Fibroblast of gingiva (primary cell): ENCODE measurements at regions not wholly inside any gene's neighbourhood (a gene's known extent, or its start where the extent isn't known, plus 50 kb on each side); places are given as distances from the start of the nearest gene placed in this dataset.
"Not testable (repeated sequence)": the region's sequence is repeated elsewhere in the genome, so short reads cannot be mapped to it uniquely, and the experiment has no call there.

Experiments
- DNase-seq: peaks from one replicate; pipeline ENCODE4 v3.0.0-alpha.2; 2011; ENCODE audit warnings: low read depth

DNA sequence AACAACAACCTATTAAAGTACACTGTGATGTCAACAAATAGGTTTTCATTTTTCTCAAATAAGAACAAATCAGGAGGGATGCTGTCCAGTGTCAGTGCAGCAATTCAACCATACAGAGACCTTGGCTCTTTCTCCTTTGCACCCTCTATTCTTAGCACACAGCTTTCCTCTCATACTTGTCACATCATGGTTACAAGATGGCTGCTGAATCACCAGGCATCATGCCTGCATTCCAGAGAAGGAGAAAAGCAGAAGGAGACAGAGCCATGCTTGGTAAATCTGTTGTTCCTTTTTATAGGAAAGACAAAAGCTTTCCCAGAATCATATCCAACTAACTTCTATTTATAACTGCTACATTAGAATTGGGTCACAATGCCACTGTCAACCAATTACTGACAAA is 124.7 kb upstream of the VLDLR start:
- no peak for DNase-seq

DNA sequence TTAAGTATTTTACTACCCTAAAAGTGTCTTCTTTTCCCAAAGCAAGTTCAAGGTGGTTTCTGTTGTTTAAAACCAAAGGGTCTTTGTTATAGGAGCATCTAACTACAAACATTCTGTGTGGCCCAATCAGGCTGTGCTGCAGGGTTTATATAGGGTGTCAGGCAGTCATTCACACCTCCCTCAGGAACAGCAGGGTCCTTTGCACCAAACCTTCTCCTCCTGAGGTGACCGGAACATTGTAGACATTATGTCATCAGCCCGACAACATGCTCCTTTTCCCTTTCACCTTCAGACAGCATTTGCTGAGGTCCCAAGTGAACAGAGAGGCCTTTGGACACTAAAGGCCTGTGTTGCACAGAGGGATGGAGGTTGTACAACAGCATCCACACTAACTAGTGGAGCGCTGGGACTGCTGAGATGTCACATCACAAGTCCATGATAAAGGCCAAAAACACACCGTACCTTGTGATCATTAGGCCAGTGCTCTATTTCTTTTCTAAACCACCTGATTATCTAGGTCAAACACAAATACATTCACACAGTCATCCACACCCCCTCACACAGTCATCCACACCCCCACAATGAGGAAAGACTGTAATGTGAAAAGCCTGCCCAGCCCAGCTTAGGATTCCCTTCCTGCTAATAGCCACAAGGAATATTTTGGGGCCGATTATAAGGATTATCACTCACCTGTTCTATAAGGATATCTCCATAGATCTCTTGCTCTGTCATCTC is 123.8 kb upstream of the VLDLR start:
- no peak for DNase-seq

DNA sequence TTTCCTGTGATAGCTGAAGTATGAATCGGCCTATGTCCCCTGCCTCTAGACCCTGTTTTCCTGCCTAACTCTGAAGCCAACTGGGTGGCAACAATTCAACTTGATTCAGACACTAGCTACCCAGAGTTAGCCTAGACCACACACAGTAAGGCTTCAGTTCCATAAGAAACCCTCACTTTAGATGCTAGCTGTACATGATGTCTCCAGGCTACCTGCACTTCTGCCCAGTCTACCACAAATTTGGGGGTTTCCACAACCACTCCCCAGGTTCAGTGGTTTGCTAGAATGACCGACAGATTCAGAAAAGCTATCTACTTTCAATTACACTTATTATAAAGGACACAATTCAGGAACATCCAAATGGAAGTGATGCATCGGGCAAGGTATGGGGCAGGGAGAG is 119.4 kb upstream of the VLDLR start:
- no peak for DNase-seq

DNA sequence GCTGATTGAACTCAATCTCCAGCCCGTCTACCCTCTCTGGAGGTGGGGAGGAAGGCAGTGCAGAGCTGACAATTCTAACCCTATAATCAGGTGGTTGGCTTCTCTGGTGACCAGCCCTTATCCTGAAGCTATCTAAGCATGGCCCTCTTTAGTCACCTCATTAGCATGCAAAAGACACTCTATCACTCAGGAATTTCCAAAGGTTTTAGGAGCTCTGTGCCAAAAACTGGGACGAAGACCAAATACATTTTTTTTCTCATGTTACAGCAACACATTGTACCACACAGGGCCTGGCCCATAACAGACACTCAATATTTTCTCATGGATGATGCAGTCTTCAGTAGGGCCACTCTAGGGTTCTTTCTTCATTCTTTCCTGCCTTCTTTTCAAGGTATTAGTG is 118.8 kb upstream of the VLDLR start:
- DNase-seq: peak; percentile 20

DNA sequence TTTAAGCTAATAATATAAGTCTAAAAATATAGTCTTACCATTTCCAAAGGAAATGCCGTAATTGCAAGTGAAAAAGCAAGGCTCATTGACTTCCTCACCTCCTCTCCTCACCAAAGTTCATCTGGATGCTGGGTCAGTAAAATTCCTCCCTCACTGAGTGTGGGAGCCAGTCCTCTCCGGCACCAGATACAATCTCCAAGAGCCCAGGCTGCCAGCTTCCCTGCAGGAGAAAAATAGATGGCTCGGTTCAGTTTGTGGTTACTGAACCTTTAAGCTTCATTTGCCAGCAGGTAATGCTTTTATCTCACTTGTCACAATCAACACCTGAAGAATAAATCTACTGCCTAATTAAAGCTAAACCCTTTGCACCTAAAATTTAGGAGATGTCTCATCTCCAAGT is 115.3 kb upstream of the VLDLR start:
- DNase-seq: no peak

DNA sequence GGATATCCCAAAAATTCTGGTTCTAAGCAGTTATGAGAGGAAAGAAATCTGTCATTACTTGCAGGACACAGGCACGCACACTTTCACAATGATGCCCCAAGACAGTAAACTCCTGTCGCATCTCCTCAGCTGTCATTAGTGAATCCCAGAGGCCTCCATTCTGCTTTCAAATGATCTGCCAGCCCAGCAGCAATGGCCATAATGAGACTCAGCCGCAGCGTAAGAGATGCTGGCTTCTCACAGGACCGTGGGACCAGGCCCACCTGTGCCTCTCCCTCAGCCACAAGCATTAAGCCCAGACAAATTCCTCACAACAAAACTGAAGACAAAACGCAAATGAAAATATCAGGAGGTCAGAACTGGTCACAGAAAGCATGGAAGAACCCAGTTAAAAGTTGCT is 98.0 kb upstream of the VLDLR start:
- DNase-seq: no peak

DNA sequence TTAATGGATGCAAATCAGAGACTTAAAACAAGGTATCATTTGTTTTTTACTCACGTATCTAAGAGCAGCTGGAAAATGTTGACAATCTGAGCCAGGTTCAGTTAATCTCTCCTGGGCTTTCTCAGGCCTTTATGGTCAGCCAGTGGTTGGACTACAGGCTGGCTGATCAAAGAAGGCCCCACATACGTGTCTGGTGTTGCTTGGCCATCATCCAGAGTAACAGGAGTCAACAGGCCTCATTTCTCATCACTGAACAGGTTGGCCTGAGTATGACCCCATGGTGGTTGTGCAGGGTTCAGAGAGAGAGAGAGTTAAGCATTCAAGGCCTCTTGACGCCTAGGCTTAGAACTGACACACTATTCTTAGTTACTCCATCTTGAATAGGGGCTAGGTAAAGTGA is 97.0 kb upstream of the VLDLR start:
- DNase-seq: no peak

DNA sequence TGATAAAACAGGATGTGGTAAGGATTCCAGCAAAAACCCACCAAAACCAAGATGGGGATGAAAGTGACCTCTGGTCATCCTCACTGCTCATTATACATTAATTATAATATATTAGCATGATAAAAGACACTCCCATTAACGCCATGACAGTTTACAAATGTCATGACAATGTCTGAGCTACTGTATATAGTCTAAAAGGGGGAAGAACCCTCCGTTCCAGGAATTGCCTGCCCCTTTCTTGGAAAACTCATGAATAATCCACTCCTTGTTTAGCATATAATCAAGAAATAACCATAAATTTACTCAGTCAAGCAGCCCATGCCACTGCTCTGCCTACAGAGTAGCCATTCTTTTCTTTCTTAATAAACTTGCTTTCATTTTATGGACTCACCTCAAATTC is 96.4 kb upstream of the VLDLR start:
- DNase-seq: no peak

DNA sequence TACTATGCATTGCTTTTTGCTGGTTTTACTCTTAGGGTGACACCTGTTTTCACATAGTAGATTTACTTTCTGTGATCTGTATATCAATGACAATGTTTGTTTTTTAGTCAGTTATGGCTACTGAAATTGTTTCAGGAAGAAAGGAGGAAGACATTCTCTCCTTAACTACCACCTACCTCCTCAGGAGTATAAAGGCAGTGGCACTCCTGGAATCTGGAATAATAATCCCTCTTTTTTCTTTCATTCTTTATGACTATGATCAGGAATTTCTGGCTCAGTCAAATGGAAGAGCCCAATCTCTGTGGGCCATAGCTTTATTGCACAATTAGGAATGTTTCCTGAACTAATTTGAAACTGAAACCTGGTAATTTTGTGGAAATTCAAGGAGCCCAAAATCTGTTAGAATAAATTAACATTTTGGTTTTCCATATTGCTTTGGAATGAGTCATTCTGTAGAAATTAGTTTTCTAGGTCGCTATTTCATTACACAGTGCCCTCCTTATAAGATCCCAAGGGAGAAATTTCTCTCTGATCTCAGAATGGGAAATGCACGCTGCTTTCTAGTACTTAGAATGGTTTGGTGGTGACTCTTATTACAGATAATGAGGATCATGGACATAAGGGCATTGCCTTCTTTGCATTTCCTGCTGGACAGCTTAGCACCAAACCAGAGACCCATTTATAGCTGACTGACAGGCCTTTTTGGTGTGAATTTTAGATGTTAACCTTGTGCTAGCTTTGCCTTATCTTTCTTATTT is 95.3 kb upstream of the VLDLR start:
- no peak for DNase-seq

DNA sequence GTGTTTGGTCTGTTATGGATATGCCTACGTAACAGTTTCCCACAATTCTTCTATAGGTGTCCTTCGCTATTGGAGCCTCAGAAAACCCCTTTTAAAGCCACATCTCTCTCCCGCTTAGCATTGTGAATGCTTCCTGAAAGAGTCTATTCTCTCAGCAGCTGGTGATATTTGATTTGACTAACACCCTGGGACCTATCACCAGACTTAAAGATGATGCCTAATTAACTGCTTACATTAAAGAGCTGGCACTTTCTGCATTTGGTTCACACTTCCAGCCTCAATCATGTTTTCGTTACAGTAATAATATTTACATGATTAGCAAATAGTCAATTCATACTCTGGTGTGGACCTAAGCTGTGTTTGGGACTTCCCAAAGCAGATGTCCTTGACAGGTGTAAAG is 90.1 kb upstream of the VLDLR start:
- no peak for DNase-seq

DNA sequence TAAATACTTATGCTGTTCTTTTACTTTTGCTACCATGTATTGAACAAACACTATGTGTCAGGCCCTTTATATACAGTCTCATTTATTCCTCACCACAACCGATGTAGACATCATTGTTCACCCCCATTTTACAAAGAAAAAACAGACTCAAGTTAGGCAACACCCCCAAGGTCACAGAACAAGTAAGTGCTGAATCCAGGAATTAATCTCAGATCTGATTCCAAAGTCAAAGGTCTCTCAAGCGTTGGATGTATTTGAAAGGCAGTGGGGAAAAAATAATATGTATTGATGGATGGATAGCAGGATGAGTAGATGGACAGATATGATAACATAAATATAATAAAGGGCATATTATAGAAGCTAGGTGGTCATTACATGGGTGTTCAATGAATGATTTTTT is 85.1 kb upstream of the VLDLR start:
- no peak for DNase-seq

DNA sequence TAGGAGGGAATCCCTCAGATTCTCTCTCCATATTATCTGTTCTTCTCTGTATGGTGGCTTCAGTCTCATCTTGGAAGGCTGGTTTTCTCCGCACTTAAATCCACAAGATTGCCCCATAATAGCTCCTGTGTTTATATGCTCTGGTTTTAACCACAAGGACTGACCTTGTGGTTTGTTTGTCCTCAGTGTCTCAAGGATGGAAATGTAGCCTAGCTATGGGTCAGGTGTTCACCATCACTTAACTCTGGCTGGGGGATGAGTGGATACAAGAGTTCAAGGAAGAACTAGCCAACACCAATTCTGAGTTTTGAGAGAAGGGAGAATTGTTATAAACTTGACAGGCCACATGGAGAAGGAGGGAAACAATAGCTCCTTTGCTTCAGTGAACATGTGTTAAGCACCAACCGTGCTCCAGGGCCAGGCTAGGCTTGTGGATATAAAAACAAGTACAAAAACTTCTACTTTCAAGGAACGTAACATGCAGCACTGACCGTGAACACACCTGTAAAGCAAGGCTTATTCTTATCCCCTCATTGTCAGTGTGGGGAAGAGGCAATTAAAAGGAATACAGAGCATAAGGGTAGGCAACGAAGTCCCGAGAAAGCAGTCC is 75.6 kb upstream of the VLDLR start:
- DNase-seq: no peak

DNA sequence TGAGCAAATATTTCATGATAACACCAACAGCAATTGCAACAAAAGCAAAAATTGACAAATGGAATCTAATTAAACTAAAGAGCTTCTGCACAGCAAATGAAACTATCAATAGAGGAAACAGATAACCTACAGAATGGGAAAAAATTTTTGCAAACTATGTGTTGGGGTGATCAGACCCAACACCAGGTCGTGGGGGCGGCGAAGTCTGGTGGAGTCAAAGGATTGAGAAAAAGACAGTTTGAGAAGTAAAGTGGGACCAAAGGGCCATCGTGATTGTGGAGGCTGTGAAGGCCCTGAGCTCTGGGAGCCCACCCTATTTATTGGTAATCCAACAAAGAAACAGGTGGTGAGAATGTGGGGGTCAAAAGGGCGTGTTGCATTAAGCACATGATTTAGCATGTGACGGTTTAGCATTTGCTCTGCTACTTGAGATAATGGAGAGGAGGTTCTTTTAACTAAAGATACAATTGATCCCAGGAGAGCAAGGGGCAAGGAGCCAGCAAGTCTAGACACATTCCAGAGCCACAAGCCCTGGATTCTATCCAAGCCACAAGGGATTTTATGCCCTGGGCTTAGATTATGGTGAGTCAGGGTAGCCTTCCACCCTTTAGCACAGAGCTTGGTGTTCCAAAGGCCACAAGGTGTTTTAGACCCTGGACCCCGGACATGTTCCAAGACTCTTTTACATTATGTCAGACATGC is 65.5 kb upstream of the VLDLR start:
- DNase-seq: not testable (repeated sequence)

DNA sequence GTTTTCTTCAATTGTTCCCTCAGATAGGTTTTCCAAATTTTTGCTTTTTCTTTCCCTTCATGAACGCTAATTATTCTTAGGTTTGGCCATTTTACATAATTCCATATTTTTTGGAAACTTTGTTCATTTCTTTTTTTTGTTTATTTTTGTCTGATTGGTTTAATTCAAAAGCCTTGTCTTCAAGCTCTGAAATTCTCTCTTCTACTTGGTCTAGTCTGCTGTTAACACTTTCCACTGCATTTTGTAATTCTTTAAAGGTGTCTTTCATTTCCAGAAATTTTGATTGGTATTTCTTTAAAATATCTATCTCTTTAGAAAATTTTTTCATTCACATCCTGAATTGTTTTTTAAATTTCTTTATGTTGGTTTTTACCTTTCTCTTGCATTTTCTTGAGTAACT is 63.9 kb upstream of the VLDLR start:
- DNase-seq: no peak

DNA sequence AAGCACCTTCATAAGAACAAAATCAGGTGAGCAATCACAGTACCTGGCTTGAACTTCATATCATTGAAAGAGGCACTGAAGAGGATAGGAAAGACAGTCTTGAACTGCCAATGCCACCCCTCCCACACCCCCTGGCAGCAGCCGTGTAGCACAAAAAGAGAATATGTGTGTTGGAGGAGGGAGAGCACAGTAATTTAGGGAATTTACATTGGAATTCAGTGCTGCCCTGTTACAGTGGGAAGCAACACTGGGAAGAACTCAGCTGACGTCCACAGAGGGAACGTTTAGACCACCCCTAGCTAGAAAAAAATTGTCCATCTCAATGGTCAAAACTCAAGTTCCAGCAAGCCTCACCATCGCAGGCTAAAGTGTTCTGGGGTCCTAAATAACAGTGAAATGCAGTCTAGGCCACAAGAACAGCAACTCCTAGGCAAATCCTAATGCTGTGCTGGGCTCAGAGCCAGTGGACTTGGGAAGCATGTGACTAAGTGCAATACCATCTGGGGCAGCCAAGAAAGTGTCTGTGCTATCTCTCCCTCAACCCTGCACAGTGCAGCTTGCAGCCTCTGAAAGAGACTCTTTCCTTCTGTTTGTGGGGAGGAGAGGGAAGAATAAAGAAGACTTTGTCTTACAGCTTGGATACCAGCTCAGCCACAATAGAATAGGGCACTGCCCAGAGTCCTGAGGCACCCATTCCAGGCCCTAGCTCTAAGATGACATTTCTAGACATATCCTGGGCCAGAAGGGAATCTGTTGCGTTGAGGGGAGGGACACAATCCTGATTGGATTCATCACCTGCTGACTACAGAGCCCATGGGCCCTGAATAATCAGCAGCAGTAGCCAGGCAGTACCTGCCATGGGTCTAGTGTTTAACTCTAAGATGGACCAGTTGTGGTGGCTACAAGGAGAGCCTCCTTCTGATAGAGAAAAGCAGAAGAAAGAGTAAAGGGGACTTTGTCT is 62.1 kb upstream of the VLDLR start:
- DNase-seq: peak; percentile 67

DNA sequence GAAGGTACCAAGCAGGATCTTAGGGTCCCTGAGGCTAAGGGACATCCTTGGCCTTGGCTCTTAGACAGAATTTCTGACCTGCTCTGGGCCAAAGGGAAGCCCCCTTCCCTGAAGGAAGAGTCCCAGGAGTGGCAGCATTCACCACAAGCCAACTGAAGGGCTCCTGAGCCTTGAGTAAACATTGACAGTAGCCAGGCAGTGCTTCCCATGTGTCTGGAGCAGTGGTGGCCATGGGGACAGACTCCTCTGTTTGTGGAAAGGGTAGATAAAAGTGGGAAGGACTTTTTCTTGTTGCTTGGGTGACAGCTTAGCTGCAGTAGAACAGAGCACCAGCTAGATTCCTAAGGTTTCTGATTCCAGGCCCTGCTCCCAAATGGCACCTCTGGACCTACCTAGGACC is 61.4 kb upstream of the VLDLR start:
- no peak for DNase-seq

DNA sequence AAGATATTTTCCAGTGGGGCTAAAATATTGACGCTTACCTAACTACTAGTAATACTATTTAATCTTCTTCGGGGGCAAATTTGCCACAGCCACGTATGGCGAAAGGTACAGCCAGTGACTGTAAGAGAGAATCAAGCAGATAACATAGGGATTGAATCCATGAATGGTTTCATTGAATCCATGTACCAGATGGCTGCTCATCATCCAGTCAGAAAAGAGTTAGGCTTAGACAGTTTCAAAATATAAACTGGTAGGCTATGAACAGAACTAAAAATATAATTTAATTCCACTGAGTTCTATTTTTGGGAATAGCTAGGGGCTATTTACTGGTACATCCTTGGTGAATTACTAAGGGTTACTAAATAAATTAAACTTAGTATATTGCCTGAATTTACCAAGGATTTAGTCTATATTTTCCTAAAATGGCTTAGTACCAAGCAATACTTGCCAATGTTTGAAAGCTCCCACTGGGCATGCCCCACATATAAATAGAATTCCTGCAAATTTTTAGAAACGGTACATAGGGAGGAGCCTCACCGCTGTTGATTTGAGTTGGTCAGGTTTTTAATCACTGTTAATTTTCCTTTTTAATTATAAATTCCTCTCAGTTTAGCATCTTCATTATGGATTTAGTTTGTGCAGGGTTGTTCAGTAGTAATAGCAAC is 55.8 kb upstream of the VLDLR start:
- DNase-seq: no peak

DNA sequence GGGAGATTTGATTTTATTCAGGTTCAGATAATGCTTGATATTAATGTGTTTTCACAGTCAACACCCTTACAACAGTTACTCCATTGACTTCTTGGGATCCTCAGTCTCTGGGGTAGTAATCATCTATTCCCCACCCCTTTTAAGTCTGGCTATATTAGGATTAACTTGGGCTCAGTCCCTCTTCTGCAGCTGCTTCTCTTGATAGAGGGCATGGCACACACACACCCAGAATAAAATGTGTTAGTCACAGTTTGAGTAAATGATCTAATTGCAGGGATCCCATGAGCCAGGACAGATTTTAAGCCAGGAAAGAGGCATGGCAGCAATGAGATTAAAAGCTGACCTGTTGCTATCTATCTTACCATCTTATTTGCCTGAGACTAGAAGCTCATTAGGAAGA is 53.7 kb upstream of the VLDLR start:
- no peak for DNase-seq

DNA sequence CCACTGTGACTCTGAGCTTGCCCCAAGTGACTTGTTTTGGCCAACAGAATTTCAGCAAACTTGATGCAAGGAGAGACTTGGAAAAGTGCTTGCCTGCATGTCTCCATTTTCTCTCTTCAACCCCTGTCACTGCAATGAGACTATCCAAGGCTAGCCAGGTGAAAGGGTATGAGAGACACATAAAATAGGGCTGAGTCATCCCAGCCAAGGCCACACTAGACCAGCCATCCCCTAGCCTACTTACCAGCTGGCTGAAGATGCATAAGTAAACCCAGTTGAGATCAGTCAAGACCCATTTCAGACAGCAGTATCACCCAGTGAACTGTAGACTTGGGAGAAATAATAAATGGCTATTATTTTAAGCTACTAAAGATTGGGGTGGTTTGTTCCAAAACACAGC is 52.9 kb upstream of the VLDLR start:
- no peak for DNase-seq

DNA sequence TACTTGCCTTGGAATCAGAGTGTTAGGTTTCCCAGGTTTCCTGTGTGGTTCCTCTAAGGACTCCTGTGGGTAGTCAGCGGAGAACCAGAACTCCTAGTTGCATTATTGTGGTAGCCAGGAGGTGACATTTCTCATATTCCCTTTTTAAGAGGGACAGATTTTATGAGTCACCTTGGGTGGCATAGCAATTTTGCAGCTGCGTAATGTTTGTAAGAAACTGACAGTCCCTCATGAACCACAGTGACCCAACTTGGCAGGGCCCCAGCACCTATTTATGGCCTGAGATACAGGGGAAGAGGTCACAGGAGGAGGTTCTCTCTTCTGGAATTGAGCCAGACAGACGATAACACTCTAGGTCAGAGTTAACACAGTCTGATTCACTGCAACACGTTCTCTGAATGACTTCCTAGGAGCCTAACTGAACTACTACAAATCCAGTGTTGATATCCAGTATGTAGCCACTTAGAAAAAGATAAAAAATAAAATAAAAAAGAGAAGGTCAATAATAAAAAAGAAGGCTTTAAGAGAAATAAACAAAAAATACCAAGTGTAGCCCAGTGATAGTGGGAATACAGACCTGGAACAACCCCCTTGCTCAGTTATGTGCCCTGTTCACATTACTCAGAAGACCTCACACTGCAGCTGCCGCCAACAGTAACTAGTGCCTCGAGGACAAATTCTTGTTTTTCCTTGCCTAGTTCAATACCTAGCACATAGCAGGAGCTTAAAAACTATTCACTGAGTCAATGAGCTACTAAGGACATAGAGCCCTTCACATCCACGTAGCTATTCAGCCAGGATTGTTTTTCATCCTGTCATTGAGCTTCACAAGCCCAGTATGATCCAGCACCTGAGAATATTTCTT is 50.7 kb upstream of the VLDLR start:
- DNase-seq: no peak
